ENCODE measurements at regions not wholly inside any gene's neighbourhood (a gene's known extent, or its start where the extent isn't known, plus 50 kb on each side); places are given as distances from the start of the nearest gene placed in this dataset.

GRCh38 chr7:25929448-25929847, 222.6 kb upstream of the NFE2L3 start:
- no peak overlapping the region for H3K4me3 ChIP-seq (ENCODE audit: low read depth, low read length)
- POLR2A ChIA-PET: no interaction called here
- no peak for DNase-seq (ENCODE audit: low read depth, low spot score)
- TF ChIP-seq, protein P1, sequence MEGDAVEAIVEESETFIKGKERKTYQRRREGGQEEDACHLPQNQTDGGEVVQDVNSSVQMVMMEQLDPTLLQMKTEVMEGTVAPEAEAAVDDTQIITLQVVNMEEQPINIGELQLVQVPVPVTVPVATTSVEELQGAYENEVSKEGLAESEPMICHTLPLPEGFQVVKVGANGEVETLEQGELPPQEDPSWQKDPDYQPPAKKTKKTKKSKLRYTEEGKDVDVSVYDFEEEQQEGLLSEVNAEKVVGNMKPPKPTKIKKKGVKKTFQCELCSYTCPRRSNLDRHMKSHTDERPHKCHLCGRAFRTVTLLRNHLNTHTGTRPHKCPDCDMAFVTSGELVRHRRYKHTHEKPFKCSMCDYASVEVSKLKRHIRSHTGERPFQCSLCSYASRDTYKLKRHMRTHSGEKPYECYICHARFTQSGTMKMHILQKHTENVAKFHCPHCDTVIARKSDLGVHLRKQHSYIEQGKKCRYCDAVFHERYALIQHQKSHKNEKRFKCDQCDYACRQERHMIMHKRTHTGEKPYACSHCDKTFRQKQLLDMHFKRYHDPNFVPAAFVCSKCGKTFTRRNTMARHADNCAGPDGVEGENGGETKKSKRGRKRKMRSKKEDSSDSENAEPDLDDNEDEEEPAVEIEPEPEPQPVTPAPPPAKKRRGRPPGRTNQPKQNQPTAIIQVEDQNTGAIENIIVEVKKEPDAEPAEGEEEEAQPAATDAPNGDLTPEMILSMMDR (IDR thresholded peaks at IDR 0.05; ENCODE audit: insufficient read depth, low read length, missing control alignments): no peak
- CTCF ChIA-PET: interaction anchor here (1.3 kb wide), 1 partner anchor 35 kb away, joined by 3 read pairs; no protein-coding TSS in a partner anchor

DNA sequence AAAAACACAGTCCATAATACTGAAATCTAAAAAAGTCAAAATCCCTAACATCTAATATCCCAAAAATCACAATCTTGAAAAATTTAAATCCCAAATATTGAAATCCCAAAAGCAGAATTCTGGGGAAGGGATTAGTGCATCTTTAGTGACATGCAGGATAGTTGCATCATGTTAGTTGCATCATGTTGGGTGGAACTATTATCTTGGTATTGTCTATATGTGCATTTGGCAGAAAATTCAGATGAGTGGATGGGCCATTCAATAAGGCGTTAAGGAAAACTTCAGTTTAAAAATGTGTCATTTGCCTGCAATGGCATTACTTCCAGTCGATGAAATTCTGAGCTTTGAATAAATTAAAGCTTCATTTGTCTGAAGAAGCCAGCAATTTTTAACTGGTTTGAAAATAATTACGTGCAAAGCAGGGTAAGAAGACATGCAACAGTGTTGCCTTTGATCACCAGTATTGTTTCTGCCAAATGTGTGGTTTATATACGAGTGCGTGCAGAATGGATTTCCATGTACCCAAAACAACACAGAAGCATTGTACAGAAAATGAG, 221.4 kb upstream of the NFE2L3 start:
- POLR2A ChIA-PET: no interaction called here
- TF ChIP-seq, protein P1 (IDR thresholded peaks at IDR 0.05; ENCODE audit: insufficient read depth, low read length, missing control alignments): no peak
- no peak overlapping the region for H3K4me3 ChIP-seq (ENCODE audit: low read depth, low read length)
- DNase-seq (ENCODE audit: low read depth, low spot score): no peak
- CTCF ChIA-PET: interaction anchor here (1.3 kb wide), 1 partner anchor 36 kb away, joined by 3 read pairs; no protein-coding TSS in a partner anchor

DNA sequence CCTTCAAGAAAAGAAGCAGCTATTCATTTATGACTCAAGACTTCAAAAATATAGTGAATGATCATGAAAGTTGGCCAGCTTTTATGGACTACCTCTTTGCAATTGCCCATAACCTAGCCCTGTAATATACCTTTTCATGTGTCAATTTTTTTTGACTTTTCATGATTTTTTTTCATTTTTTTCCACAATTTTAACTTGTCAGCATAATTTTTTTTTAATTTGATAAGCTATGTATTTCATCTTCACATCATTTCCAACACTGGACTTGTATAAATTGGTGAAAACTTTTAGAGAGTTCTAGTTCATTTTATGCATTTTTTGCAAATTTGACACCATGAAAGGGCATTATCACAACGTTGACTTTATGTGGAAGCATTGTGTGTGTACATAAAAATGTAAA, 220.8 kb upstream of the NFE2L3 start:
- CTCF ChIA-PET: no interaction called here
- POLR2A ChIA-PET: no interaction called here
- TF ChIP-seq, protein P1 (IDR thresholded peaks at IDR 0.05; ENCODE audit: insufficient read depth, low read length, missing control alignments): no peak
- no peak for DNase-seq (ENCODE audit: low read depth, low spot score)
- no peak overlapping the region for H3K4me3 ChIP-seq (ENCODE audit: low read depth, low read length)

DNA sequence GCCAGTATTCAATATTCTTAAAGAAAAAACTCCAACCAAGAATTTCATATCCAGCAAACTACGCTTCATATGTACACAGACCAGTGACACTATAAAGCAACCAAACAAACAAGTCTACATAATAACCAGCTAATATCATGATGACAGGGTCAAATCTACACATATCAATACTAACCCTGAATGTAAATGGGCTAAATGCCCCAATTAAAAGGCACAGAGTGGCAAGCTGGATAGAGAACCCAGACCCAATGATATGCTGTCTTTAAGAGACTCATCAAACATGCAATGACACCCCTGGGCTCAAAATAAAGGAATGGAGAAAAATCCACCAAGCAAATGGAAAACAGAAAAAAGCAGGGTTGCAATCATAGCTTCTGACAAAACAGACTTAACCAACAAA, 218.1 kb upstream of the NFE2L3 start:
- DNase-seq (ENCODE audit: low read depth, low spot score): no peak
- CTCF ChIA-PET: no interaction called here
- H3K4me3 ChIP-seq (ENCODE audit: low read depth, low read length): no peak overlapping the region
- POLR2A ChIA-PET: no interaction called here
- TF ChIP-seq, protein P1 (IDR thresholded peaks at IDR 0.05; ENCODE audit: insufficient read depth, low read length, missing control alignments): no peak

GRCh38 chr7:25940086-25940906, 211.7 kb upstream of the NFE2L3 start:
- POLR2A ChIA-PET: no interaction called here
- TF ChIP-seq, protein P1 (IDR thresholded peaks at IDR 0.05; ENCODE audit: insufficient read depth, low read length, missing control alignments): no peak
- no peak overlapping the region for H3K4me3 ChIP-seq (ENCODE audit: low read depth, low read length)
- no peak for DNase-seq (ENCODE audit: low read depth, low spot score)
- CTCF ChIA-PET: no interaction called here

DNA sequence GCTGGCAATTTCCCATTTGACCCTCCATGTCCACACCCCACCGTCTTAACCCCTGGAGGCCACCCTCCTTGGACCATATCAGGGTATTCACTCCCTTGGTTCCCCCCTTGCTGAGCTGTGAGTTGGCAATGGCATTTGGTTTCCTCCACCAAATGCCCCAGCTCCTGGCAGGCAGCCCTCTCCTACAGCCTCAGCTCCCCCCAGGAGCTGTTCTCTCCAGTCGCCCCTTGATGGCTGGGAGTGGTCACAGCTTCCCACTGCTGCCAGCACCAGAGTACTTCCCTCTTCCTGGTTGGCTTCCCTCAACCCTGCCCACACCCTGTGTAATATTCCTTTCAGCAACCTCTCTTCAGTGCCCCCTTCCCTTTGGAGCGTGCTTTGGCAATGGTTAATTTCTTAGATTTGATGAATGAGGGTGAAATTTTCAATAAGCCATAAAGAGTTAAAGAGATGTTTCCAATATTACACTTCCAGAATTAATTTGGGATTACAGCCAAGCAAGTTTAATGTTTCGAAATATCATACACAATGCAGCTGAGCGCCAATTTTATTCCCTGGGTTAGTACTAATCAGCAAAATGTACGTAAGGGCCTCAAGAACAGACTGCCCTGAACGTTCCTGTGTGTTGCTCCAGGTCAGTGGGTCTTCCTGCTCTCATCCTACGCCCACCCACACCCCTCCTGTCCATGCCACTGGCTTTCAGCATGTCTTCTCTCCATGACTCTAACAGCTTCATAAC, 207.1 kb upstream of the NFE2L3 start:
- TF ChIP-seq, protein P1 (IDR thresholded peaks at IDR 0.05; ENCODE audit: insufficient read depth, low read length, missing control alignments): no peak
- CTCF ChIA-PET: no interaction called here

More for the DNA sequence above, 207.1 kb upstream of the NFE2L3 start:
- no peak for DNase-seq (ENCODE audit: low read depth, low spot score)
- no peak overlapping the region for H3K4me3 ChIP-seq (ENCODE audit: low read depth, low read length)
- POLR2A ChIA-PET: no interaction called here

All from AG04449 (cell line).